ENCODE measurements at regions not wholly inside any gene's neighbourhood (a gene's known extent, or its start where the extent isn't known, plus 50 kb on each side); places are given as distances from the start of the nearest gene placed in this dataset.

GRCh38 chr15:81940467-81941451 is 105.1 kb downstream of the MEX3B start:
- POLR2A ChIA-PET = interaction anchor here (0.8 to 0.9 kb wide), 3 partner anchors 68 to 106 kb away, joined by 3 to 5 read pairs (median 3); no protein-coding TSS in a partner anchor
- WGBS (ENCODE audit: insufficient coverage) = no CpG with 5 or more reads among the region's 1 CpG
- no peaks in the 10 kb centered on the region for H3K36me3 ChIP-seq (ENCODE audit: control insufficient read depth in 4 of 4, insufficient read depth in 4 of 4, low read length in 3 of 4)
- CTCF ChIA-PET = interaction anchor here (0.9 to 2.7 kb wide), 8 partner anchors 10 to 531 kb away, joined by 3 to 9 read pairs (median 3); partner anchors contain the start of gene MEX3B
- H3K9me3 ChIP-seq (ENCODE audit: control extremely low read depth in 1 of 5, control insufficient read depth in 4 of 5, insufficient read depth in 2 of 5, low read depth in 1 of 5, low read length in 4 of 5) = no peaks in the 10 kb centered on the region
- H3K4me3 ChIP-seq (ENCODE audit: control insufficient read depth in 1 of 7, extremely low read depth in 1 of 7, insufficient read depth in 4 of 7, low read depth in 2 of 7, low read length in 6 of 7) = no peak overlapping the region
- peak in 2 of 3 donors; percentile 12 to 40 for DNase-seq
- peaks cover 41 to 66% (median 50%) of the 10 kb centered on the region in 4 experiments for H3K4me1 ChIP-seq (ENCODE audit: control extremely low read depth in 1 of 4, control insufficient read depth in 4 of 4, insufficient read depth in 4 of 4, low read length in 3 of 4)
- H3K27ac ChIP-seq (ENCODE audit: insufficient read depth in 1 of 2, low read depth in 1 of 2, low read length in 2 of 2, poor library complexity in 1 of 2, severe bottlenecking in 2 of 2) = no peak overlapping the region
- H3K27me3 ChIP-seq (replicated peaks in 2 of 5; ENCODE audit: control insufficient read depth in 4 of 5, insufficient read depth in 5 of 5, low read length in 4 of 5) = no peaks in the 10 kb centered on the region

DNA sequence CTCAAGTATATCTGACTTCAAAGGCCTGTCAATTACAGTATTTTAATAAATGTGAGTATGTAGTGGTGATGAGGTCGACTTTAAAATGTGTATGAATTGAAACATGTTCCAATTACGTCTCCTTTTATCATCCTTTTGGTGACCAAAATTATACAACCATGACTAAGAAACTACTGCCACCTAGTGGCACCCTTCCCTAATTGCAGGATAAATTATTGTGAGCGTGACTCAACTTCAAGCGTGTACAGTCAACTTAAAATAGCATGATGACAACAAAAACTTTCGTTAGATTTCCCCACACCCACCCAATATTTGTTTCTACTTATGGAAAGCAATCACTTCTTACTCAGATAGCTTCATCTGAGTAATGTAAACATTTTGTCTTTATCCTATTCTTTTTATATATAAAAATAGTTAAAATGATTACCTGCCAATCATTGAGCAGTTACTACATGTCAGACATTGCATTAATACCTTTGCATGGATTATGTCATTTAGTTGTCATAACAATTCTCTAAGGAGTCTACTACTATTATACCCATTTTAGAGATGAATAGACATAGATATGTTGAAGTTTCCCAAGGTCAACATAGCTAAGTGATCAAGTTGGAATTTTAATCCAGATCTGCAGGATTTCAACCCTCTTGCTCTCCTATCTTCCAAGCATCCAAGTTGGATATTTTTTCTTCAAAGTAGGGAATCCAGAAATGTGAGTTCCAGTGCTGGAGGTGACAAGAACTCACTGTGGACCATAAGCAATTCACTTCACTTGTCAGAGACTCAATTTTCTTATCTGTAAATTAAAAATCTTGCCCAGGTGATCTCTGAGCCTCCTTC is 106.0 kb downstream of the MEX3B start:
- 80% methylated on average over 2 of the region's 5 CpGs for WGBS (ENCODE audit: insufficient coverage)
- ChIA-PET POLR2A (interaction anchor here (0.8 to 0.9 kb wide), 2 partner anchors 105 to 107 kb away, joined by 3 to 5 read pairs; no protein-coding TSS in a partner anchor), CTCF (interaction anchor here (0.9 to 2.7 kb wide), 8 partner anchors 9 to 530 kb away, joined by 3 to 9 read pairs (median 3); partner anchors contain the start of gene MEX3B)
- Histone ChIP-seq H3K4me3 (ENCODE audit: control insufficient read depth in 1 of 7, extremely low read depth in 1 of 7, insufficient read depth in 4 of 7, low read depth in 2 of 7, low read length in 6 of 7) (no peak overlapping the region), H3K36me3 (ENCODE audit: control insufficient read depth in 4 of 4, insufficient read depth in 4 of 4, low read length in 3 of 4) (no peaks in the 10 kb centered on the region), H3K9me3 (ENCODE audit: control extremely low read depth in 1 of 5, control insufficient read depth in 4 of 5, insufficient read depth in 2 of 5, low read depth in 1 of 5, low read length in 4 of 5) (no peaks in the 10 kb centered on the region), H3K27me3 (replicated peaks in 2 of 5; ENCODE audit: control insufficient read depth in 4 of 5, insufficient read depth in 5 of 5, low read length in 4 of 5) (no peaks in the 10 kb centered on the region), H3K4me1 (ENCODE audit: control extremely low read depth in 1 of 4, control insufficient read depth in 4 of 4, insufficient read depth in 4 of 4, low read length in 3 of 4) (peaks cover 39 to 56% (median 41%) of the 10 kb centered on the region in 4 experiments), H3K27ac (ENCODE audit: insufficient read depth in 1 of 2, low read depth in 1 of 2, low read length in 2 of 2, poor library complexity in 1 of 2, severe bottlenecking in 2 of 2) (no peak overlapping the region)
- DNase-seq = peak; percentile 38 to 71 (median 65)

DNA sequence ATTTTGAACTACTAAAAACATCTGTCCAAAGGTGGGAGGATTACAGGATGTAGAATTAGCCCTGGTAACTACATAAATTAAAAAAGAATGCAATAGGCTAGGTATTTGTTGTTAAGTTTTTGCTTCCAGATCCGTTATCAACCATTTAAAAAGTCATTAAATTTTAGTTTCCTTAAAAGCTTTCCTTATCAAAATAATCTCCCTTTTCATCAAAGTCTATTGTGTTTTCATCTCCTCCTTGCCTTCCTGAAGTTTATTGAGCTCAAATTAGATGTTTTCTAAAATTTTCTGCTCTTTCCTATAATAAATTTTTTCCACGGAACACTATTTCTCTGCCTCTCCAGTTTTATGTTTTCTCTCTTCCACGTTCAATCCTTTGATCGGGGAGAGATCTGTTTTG is 108.6 kb downstream of the MEX3B start:
- Histone ChIP-seq H3K27ac (ENCODE audit: insufficient read depth in 1 of 2, low read depth in 1 of 2, low read length in 2 of 2, poor library complexity in 1 of 2, severe bottlenecking in 2 of 2) (no peak overlapping the region), H3K36me3 (ENCODE audit: control insufficient read depth in 4 of 4, insufficient read depth in 4 of 4, low read length in 3 of 4) (no peaks in the 10 kb centered on the region), H3K4me1 (ENCODE audit: control extremely low read depth in 1 of 4, control insufficient read depth in 4 of 4, insufficient read depth in 4 of 4, low read length in 3 of 4) (peaks cover 14 to 32% (median 23%) of the 10 kb centered on the region in 4 experiments), H3K9me3 (ENCODE audit: control extremely low read depth in 1 of 5, control insufficient read depth in 4 of 5, insufficient read depth in 2 of 5, low read depth in 1 of 5, low read length in 4 of 5) (no peaks in the 10 kb centered on the region), H3K4me3 (ENCODE audit: control insufficient read depth in 1 of 7, extremely low read depth in 1 of 7, insufficient read depth in 4 of 7, low read depth in 2 of 7, low read length in 6 of 7) (peak overlapping the region in 1 of 7 experiments; percentile 6), H3K27me3 (replicated peaks in 2 of 5; ENCODE audit: control insufficient read depth in 4 of 5, insufficient read depth in 5 of 5, low read length in 4 of 5) (no peaks in the 10 kb centered on the region)
- no peak for DNase-seq
- ChIA-PET POLR2A (no interaction called here), CTCF (no interaction called here)
- 17% methylated on average over 2 of the region's 4 CpGs for WGBS (ENCODE audit: insufficient coverage)

DNA sequence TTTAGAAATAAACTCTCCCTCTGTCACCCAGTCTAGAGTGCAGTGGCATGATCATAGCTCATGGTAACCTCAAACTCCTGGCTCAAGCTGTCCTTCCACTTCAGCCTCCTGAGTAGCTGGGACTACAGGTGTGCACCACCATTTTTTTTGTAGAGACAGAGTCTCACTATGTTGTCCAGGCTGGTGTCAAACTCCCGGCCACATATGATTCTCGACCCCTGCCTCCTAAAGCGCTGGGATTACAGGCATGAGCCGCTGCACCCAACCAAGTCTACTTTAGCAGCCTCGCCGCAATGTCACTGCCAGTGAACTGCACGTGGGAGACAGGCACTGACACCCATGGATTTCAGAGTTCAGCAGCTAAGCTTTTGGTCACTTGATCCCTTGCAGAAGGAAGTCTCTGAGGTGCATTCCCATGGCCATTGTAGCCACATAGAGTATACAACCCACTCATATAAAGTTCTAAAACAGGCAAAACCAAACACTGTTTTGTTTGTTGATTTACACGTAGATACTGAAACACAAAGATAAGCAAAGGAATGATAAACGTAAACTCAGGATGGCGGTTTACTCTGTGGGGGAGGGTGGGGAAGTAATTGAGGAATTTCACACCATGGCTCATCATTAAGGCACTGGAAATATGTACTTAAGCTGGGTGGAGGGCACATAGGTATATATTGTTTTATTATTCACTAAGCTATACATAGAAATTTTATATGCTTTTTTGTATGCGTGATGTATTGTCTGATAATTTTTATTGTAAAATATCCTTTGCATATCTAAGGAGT is 115.0 kb downstream of the MEX3B start:
- CTCF ChIA-PET = interaction anchor here (0.8 kb wide), 1 partner anchor 10 kb away, joined by 3 read pairs; no protein-coding TSS in a partner anchor
- DNase-seq = no peak
- Histone ChIP-seq H3K4me1 (ENCODE audit: control extremely low read depth in 1 of 4, control insufficient read depth in 4 of 4, insufficient read depth in 4 of 4, low read length in 3 of 4) (no peaks in the 10 kb centered on the region), H3K4me3 (ENCODE audit: control insufficient read depth in 1 of 7, extremely low read depth in 1 of 7, insufficient read depth in 4 of 7, low read depth in 2 of 7, low read length in 6 of 7) (no peak overlapping the region), H3K27ac (ENCODE audit: insufficient read depth in 1 of 2, low read depth in 1 of 2, low read length in 2 of 2, poor library complexity in 1 of 2, severe bottlenecking in 2 of 2) (no peak overlapping the region), H3K9me3 (ENCODE audit: control extremely low read depth in 1 of 5, control insufficient read depth in 4 of 5, insufficient read depth in 2 of 5, low read depth in 1 of 5, low read length in 4 of 5) (no peaks in the 10 kb centered on the region), H3K27me3 (replicated peaks in 2 of 5; ENCODE audit: control insufficient read depth in 4 of 5, insufficient read depth in 5 of 5, low read length in 4 of 5) (no peaks in the 10 kb centered on the region), H3K36me3 (ENCODE audit: control insufficient read depth in 4 of 4, insufficient read depth in 4 of 4, low read length in 3 of 4) (no peaks in the 10 kb centered on the region)
- POLR2A ChIA-PET = no interaction called here
- 99% methylated on average over 9 of the region's 11 CpGs for WGBS (ENCODE audit: insufficient coverage)

GRCh38 chr15:81929557-81929956 is 116.3 kb downstream of the MEX3B start:
- ChIA-PET POLR2A (no interaction called here), CTCF (no interaction called here)
- Histone ChIP-seq H3K4me3 (ENCODE audit: control insufficient read depth in 1 of 7, extremely low read depth in 1 of 7, insufficient read depth in 4 of 7, low read depth in 2 of 7, low read length in 6 of 7) (no peak overlapping the region), H3K36me3 (ENCODE audit: control insufficient read depth in 4 of 4, insufficient read depth in 4 of 4, low read length in 3 of 4) (no peaks in the 10 kb centered on the region), H3K27me3 (replicated peaks in 2 of 5; ENCODE audit: control insufficient read depth in 4 of 5, insufficient read depth in 5 of 5, low read length in 4 of 5) (no peaks in the 10 kb centered on the region), H3K4me1 (ENCODE audit: control extremely low read depth in 1 of 4, control insufficient read depth in 4 of 4, insufficient read depth in 4 of 4, low read length in 3 of 4) (no peaks in the 10 kb centered on the region), H3K9me3 (ENCODE audit: control extremely low read depth in 1 of 5, control insufficient read depth in 4 of 5, insufficient read depth in 2 of 5, low read depth in 1 of 5, low read length in 4 of 5) (no peaks in the 10 kb centered on the region), H3K27ac (ENCODE audit: insufficient read depth in 1 of 2, low read depth in 1 of 2, low read length in 2 of 2, poor library complexity in 1 of 2, severe bottlenecking in 2 of 2) (no peak overlapping the region)
- 80% methylated on average over 1 of the region's 3 CpGs for WGBS (ENCODE audit: insufficient coverage)
- no peak for DNase-seq

GRCh38 chr15:81926981-81927380 is 118.8 kb downstream of the MEX3B start:
- 81% methylated on average over 3 of the region's 6 CpGs for WGBS (ENCODE audit: insufficient coverage)

More at GRCh38 chr15:81926981-81927380, 118.8 kb downstream of the MEX3B start:
- no peak overlapping the region for H3K4me3 ChIP-seq (ENCODE audit: control insufficient read depth in 1 of 7, extremely low read depth in 1 of 7, insufficient read depth in 4 of 7, low read depth in 2 of 7, low read length in 6 of 7)
- peaks cover 0 to 1% (median 0%) of the 10 kb centered on the region in 5 experiments for H3K9me3 ChIP-seq (ENCODE audit: control extremely low read depth in 1 of 5, control insufficient read depth in 4 of 5, insufficient read depth in 2 of 5, low read depth in 1 of 5, low read length in 4 of 5)
- no peaks in the 10 kb centered on the region for H3K27me3 ChIP-seq (replicated peaks in 2 of 5; ENCODE audit: control insufficient read depth in 4 of 5, insufficient read depth in 5 of 5, low read length in 4 of 5)
- H3K27ac ChIP-seq (ENCODE audit: insufficient read depth in 1 of 2, low read depth in 1 of 2, low read length in 2 of 2, poor library complexity in 1 of 2, severe bottlenecking in 2 of 2) = no peak overlapping the region
- ChIA-PET POLR2A (no interaction called here), CTCF (no interaction called here)
- peak in 2 of 3 donors; percentile 36 to 60 for DNase-seq
- H3K36me3 ChIP-seq (ENCODE audit: control insufficient read depth in 4 of 4, insufficient read depth in 4 of 4, low read length in 3 of 4) = no peaks in the 10 kb centered on the region
- H3K4me1 ChIP-seq (ENCODE audit: control extremely low read depth in 1 of 4, control insufficient read depth in 4 of 4, insufficient read depth in 4 of 4, low read length in 3 of 4) = no peaks in the 10 kb centered on the region

Measured in common myeloid progenitor, CD34-positive (primary cell).